Choroid plexus epithelial cell (primary cell): ENCODE measurements at regions not wholly inside any gene's neighbourhood (a gene's known extent, or its start where the extent isn't known, plus 50 kb on each side); places are given as distances from the start of the nearest gene placed in this dataset.

Experiments used
- DNase-seq: peaks from one replicate; pipeline ENCODE4 v3.0.0-alpha.2; 2010; ENCODE audit warnings: low read depth
- H3K4me3 ChIP-seq: 2 replicates; pipeline ENCODE4 v1.5.1; 2011; ENCODE audit warnings: low read depth, mild to moderate bottlenecking, control low read depth, low read length, moderate library complexity
- TF ChIP-seq, protein P1 (sequence below): conservative IDR thresholded peaks from 2 replicates; pipeline ENCODE4 v1.5.1; 2011; ENCODE audit warnings: low read depth, mild to moderate bottlenecking, control low read depth, inconsistent platforms, low read length, moderate library complexity

- no peak overlapping the region for H3K4me3 ChIP-seq
- TF ChIP-seq, protein P1, sequence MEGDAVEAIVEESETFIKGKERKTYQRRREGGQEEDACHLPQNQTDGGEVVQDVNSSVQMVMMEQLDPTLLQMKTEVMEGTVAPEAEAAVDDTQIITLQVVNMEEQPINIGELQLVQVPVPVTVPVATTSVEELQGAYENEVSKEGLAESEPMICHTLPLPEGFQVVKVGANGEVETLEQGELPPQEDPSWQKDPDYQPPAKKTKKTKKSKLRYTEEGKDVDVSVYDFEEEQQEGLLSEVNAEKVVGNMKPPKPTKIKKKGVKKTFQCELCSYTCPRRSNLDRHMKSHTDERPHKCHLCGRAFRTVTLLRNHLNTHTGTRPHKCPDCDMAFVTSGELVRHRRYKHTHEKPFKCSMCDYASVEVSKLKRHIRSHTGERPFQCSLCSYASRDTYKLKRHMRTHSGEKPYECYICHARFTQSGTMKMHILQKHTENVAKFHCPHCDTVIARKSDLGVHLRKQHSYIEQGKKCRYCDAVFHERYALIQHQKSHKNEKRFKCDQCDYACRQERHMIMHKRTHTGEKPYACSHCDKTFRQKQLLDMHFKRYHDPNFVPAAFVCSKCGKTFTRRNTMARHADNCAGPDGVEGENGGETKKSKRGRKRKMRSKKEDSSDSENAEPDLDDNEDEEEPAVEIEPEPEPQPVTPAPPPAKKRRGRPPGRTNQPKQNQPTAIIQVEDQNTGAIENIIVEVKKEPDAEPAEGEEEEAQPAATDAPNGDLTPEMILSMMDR: no peak
- DNase-seq: no peak
Measured at GRCh38 chr11:69375316-69376154, 81.6 kb downstream of the MYEOV start.

DNA sequence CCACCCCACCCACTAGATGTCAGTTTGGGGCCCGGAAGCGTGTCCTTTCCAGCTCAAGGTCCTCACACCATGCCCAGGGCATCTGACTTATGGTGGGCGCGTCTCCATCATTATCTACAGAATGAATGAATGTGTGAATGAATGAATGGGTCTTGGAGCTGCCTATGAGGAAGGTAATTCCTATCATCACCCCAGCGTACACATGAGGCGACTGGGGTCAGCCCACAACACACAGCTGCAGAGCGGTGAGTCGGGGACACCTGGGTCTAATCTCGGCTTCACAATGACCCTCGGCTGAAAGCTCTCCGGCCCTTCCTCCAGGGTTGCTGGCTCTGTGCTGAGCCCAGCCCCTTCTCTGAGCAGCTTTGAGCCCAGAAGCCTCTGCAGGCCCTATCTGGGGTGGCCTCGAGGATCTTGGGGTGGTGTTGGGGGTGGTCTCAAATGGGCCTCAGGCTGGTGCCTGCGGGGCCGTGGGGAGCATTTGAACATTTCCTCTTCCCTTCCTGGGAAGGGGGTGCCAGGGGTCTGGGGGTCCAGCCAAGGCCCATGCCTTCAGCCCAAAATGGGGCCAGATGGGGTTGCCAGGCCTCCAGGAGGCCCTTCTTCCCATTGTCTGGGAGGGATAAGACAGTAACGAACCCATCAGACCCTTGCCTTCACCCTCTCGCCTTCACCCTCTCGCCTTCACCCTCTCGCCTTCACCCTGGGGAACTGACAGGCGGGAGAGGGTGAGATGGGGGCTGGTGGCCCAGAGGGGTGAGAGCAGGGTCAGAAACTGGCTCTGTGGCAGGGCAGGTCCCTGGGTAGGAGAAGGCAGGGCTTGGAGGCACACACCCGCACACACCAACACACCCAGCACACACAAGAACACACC is 82.4 kb downstream of the MYEOV start:
- no peak for DNase-seq
- TF ChIP-seq, protein P1: no peak
- H3K4me3 ChIP-seq: no peak overlapping the region

DNA sequence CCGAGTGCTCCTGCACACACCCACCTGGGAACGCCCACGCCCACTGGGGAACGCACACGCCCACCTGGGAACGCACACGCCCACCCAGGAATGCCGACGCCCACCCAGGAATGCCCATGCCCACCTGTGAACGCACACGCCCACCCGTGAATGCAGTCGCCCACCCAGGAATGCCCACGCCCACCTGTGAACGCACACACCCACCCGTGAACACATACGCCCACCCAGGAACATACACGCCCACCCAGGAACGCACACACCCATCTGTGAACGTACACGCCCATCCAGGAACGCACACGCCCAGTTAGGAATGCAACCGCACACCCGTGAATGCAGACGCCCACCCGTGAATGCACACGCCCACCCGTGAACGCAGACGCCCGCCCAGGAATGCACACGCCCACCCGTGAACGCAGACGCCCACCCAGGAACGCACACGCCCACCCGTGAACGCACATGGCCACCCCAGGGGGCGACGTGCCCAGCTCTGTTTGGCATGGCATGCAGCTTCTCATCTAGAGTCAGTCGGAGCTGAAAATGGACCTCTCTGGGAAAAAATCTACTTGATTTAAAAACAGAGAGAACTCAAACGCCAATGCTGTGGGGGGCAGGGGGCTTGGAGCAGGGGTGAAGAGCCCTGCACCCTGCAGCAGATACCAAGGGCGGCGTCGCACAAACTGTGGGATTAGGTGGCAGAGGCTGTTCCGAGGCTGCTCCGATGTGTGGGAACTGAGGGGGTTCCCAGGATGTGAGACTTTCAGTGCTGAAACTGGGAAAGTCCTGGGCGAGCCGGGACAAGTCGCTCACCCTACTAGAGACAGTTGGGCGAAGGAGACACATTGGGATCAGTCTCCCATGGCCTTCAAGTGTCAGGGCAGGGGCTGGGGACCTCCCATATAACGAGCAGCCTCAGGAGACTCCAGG is 83.3 kb downstream of the MYEOV start:
- no peak for DNase-seq
- TF ChIP-seq, protein P1: no peak
- no peak overlapping the region for H3K4me3 ChIP-seq

DNA sequence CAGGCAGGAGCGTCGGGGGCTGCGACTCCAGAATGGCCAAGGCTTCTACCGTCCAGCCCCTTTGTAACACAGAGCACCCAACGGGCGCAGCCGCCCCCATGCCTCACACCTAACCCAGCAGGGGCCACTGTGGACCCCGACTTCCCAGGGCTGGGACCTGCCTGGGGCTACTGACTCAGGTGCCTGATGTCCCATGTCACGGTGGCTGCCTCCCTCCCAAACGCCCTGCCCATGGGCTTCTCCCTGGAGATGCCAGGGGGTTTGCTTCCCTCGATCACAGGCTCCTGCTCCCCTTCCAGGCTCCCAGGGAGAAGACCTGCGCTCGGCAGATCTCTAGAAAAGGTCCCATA is 84.0 kb downstream of the MYEOV start:
- no peak for DNase-seq
- no peak overlapping the region for H3K4me3 ChIP-seq
- TF ChIP-seq, protein P1: no peak

GRCh38 chr11:69378303-69379141 is 84.6 kb downstream of the MYEOV start:
- TF ChIP-seq, protein P1: no peak
- no peak overlapping the region for H3K4me3 ChIP-seq
- DNase-seq: no peak

DNA sequence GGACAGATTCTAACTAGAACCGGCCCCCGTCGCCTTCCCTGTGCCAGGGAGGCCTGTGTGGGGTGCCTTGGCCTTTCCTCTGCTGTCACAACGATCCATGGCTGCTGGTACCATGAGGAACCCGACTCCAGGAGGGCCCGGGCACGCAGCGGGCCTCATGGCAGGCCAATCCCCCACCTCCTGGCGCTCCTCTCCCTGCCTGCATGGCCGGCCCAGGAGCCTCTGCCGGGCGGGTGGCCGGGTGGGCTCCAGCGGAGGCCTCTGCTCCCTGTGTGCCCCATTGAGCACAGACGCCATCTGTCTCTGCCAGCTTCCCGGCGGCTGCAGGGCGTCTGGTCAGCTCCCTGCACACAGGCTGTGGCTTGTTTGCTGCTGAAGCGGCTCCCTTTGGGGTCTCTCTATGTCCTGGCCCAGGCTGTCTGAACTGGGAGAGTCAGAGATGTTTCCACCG is 86.5 kb downstream of the MYEOV start:
- H3K4me3 ChIP-seq: no peak overlapping the region
- no peak for DNase-seq
- TF ChIP-seq, protein P1: no peak
